Activated CD4-positive, alpha-beta memory T cell treated with anti-CD3 and anti-CD28 coated beads for 36 hours (primary cell): ENCODE measurements at regions not wholly inside any gene's neighbourhood (a gene's known extent, or its start where the extent isn't known, plus 50 kb on each side); places are given as distances from the start of the nearest gene placed in this dataset.

Source experiments
- CTCF ChIA-PET: fragments of 350-600 bp; sonication (Branson Sonifier 250); formaldehyde crosslinking; loops from one replicate; lab custom pipeline; 2021; ENCODE audit warnings: antibody characterized with exemption, inconsistent platforms; lab: Charles Lee
- POLR2A ChIA-PET: fragments of 350-600 bp; sonication (Branson Sonifier 250); formaldehyde crosslinking; loops from one replicate; lab custom pipeline; 2021; ENCODE audit warnings: antibody characterized with exemption; lab: Charles Lee
- DNase-seq: peaks from one replicate; pipeline ENCODE4 v3.0.0-alpha.2; 2020
- H3K27ac Mint-ChIP-seq: one replicate; pipeline ENCODE4 v1.8.0; 2021; ENCODE audit warnings: mixed read lengths
- H3K27me3 Mint-ChIP-seq: one replicate; pipeline ENCODE4 v1.8.0; 2021; ENCODE audit warnings: mixed read lengths
- H3K36me3 Mint-ChIP-seq: one replicate; pipeline ENCODE4 v1.8.0; 2021; ENCODE audit warnings: mixed read lengths
- H3K4me1 Mint-ChIP-seq: one replicate; pipeline ENCODE4 v1.8.0; 2021; ENCODE audit warnings: low read depth, mixed read lengths
- H3K4me3 Mint-ChIP-seq: one replicate; pipeline ENCODE4 v1.8.0; 2021; ENCODE audit warnings: mild to moderate bottlenecking, mixed read lengths
- H3K9me3 Mint-ChIP-seq: one replicate; pipeline ENCODE4 v1.8.0; 2021; ENCODE audit warnings: mixed read lengths
- intact Hi-C: fragments of 100-400 bp; cut with micrococcal nuclease; formaldehyde crosslinking; loops from one replicate; pipeline ENCODE4 v1.15.1; 2023

- Mint-ChIP-seq H3K36me3 (no peaks in the 10 kb centered on the region), H3K4me1 (no peaks in the 10 kb centered on the region), H3K4me3 (no peak overlapping the region), H3K27me3 (no peaks in the 10 kb centered on the region), H3K27ac (no peak overlapping the region), H3K9me3 (peaks cover 6% of the 10 kb centered on the region)
- no peak for DNase-seq
- ChIA-PET CTCF (no interaction called here), POLR2A (no interaction called here)
- intact Hi-C loops: no loop called here
Measured at GRCh38 chr13:57352114-57352513, 185.1 kb downstream of the PRR20E start.

DNA sequence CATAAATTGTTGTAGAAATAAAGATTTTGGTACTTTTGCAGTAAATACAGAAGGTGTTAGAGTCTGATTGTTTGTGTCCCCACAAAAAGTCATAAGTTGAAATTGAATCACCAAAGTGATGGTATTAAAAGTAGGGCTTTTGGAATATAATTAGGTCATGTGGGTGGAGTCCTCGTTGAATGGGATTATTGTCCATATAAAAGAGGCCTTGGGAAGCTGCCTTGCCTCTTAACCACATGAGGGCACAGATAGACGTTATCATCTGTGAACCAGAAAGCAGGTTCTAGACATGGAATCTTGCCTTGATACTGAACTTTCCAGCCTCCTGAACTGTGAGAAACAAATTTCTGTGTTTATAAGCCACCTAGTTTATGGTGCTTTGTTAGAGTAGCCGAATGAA lies 186.8 kb downstream of the PRR20E start:
- intact Hi-C loops: no loop called here
- no peak for DNase-seq
- CTCF ChIA-PET: no interaction called here
- no peaks in the 10 kb centered on the region for H3K4me1 Mint-ChIP-seq
- no peaks in the 10 kb centered on the region for H3K36me3 Mint-ChIP-seq
- no peaks in the 10 kb centered on the region for H3K27me3 Mint-ChIP-seq
- H3K4me3 Mint-ChIP-seq: no peak overlapping the region
- no peak overlapping the region for H3K27ac Mint-ChIP-seq
- POLR2A ChIA-PET: no interaction called here
- peaks cover 3% of the 10 kb centered on the region for H3K9me3 Mint-ChIP-seq

GRCh38 chr13:57375876-57376275 lies 208.9 kb downstream of the PRR20E start:
- CTCF ChIA-PET: no interaction called here
- DNase-seq: no peak
- no peaks in the 10 kb centered on the region for H3K4me1 Mint-ChIP-seq
- intact Hi-C loops: no loop called here
- no peaks in the 10 kb centered on the region for H3K36me3 Mint-ChIP-seq
- POLR2A ChIA-PET: no interaction called here
- H3K27me3 Mint-ChIP-seq: no peaks in the 10 kb centered on the region
- H3K9me3 Mint-ChIP-seq: peaks cover 3% of the 10 kb centered on the region
- H3K4me3 Mint-ChIP-seq: no peak overlapping the region
- no peak overlapping the region for H3K27ac Mint-ChIP-seq

GRCh38 chr13:57408312-57408711 lies 223.2 kb upstream of the PCDH17 start:
- Mint-ChIP-seq H3K4me3 (no peak overlapping the region), H3K9me3 (peaks cover 11% of the 10 kb centered on the region), H3K27ac (no peak overlapping the region), H3K27me3 (no peaks in the 10 kb centered on the region), H3K4me1 (no peaks in the 10 kb centered on the region), H3K36me3 (no peaks in the 10 kb centered on the region)
- intact Hi-C loops: no loop called here
- ChIA-PET POLR2A (no interaction called here), CTCF (interaction anchor here (0.7 kb wide), 1 partner anchor 216 kb away, joined by 3 read pairs; no protein-coding TSS in a partner anchor)
- DNase-seq: no peak

DNA sequence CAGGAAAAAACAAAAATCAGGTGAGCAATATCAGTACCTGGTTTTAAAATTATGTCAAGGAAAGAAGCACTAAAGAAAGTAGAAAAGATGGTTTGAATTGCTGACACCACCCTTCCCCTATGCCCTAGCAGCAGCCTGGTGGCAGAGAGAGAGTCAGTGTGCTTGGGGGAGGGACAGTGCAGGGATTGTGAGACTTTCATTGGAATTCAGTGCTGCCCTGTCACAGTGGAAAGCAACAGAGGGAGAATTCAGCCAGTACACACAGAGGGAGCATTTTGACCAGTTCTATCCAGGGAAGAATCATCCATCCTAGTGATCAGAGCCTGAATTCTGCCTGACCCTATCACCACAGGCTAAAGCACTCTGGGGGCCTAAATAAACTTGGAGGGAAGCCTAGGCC lies 222.4 kb upstream of the PCDH17 start:
- intact Hi-C loops: no loop called here
- POLR2A ChIA-PET: no interaction called here
- DNase-seq: no peak
- Mint-ChIP-seq H3K27ac (no peak overlapping the region), H3K4me3 (no peak overlapping the region), H3K4me1 (no peaks in the 10 kb centered on the region), H3K9me3 (peaks cover 11% of the 10 kb centered on the region), H3K27me3 (no peaks in the 10 kb centered on the region), H3K36me3 (no peaks in the 10 kb centered on the region)
- CTCF ChIA-PET: no interaction called here

GRCh38 chr13:57409656-57410055 lies 221.9 kb upstream of the PCDH17 start:
- Mint-ChIP-seq H3K36me3 (no peaks in the 10 kb centered on the region), H3K4me1 (no peaks in the 10 kb centered on the region), H3K9me3 (peaks cover 11% of the 10 kb centered on the region), H3K27ac (no peak overlapping the region), H3K27me3 (no peaks in the 10 kb centered on the region), H3K4me3 (no peak overlapping the region)
- intact Hi-C loops: no loop called here
- POLR2A ChIA-PET: no interaction called here
- CTCF ChIA-PET: no interaction called here
- no peak for DNase-seq

DNA sequence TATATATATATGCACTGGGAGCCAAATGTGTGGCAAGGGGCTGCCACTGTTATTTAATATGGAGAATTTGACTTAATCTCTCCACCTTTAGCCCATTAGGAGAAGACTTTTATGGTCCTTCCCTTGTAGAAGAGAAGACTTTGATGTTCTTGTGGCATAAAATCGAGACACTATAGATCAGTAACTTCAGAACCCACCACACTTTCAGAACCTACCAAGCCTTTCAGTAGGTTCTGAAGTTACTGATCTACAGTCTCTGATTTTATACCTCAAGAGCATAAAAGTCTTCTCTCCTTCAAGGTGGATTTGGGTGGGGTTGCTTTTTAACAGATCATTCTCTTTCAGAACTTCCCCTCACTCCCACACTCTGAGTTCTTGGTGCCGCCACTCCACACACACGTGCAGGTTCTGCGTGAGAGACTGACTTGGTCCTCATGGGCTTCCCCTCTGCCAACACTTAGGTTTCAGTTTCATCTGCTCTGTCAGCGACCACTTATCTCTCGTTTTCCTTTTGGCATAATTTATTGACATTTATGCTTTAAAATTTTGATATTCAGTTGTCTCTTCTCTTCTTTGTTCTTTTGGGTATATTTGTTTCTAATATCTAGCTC lies 213.4 kb upstream of the PCDH17 start:
- ChIA-PET CTCF (no interaction called here), POLR2A (no interaction called here)
- Mint-ChIP-seq H3K9me3 (peaks cover 4% of the 10 kb centered on the region), H3K36me3 (no peaks in the 10 kb centered on the region), H3K27ac (no peak overlapping the region), H3K4me3 (no peak overlapping the region), H3K4me1 (no peaks in the 10 kb centered on the region), H3K27me3 (no peaks in the 10 kb centered on the region)
- intact Hi-C loops: no loop called here
- no peak for DNase-seq

DNA sequence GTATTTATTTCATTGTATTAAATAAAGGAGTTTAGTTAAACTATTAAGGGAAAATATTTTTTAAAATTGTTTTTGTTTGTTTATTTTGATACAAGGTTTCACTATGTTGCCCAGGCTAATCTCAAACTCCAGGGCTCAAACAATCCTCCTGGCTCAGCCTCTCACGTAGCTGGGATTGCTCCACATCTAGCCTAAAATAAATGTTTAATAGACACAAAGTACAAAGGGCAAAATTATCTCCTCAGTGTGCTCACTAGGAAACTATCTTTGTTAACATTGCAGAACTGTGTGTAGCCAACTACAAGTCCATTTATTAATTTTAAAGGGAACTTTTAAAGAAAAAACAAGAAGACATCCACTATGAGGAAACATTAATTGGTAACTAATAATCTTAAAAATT lies 207.2 kb upstream of the PCDH17 start:
- no peaks in the 10 kb centered on the region for H3K36me3 Mint-ChIP-seq
- POLR2A ChIA-PET: no interaction called here
- peaks cover 27% of the 10 kb centered on the region for H3K9me3 Mint-ChIP-seq
- intact Hi-C loops: no loop called here
- H3K4me3 Mint-ChIP-seq: no peak overlapping the region
- H3K27me3 Mint-ChIP-seq: no peaks in the 10 kb centered on the region
- H3K4me1 Mint-ChIP-seq: no peaks in the 10 kb centered on the region
- CTCF ChIA-PET: no interaction called here
- H3K27ac Mint-ChIP-seq: no peak overlapping the region
- no peak for DNase-seq

GRCh38 chr13:57425531-57425930 lies 206.0 kb upstream of the PCDH17 start:
- H3K4me3 Mint-ChIP-seq: no peak overlapping the region
- no peaks in the 10 kb centered on the region for H3K4me1 Mint-ChIP-seq
- intact Hi-C loops: no loop called here
- no peak overlapping the region for H3K27ac Mint-ChIP-seq
- DNase-seq: no peak
- no peaks in the 10 kb centered on the region for H3K27me3 Mint-ChIP-seq
- H3K9me3 Mint-ChIP-seq: peaks cover 29% of the 10 kb centered on the region
- no peaks in the 10 kb centered on the region for H3K36me3 Mint-ChIP-seq
- ChIA-PET CTCF (no interaction called here), POLR2A (no interaction called here)

- ChIA-PET CTCF (no interaction called here), POLR2A (no interaction called here)
- H3K4me3 Mint-ChIP-seq: no peak overlapping the region
- no peaks in the 10 kb centered on the region for H3K27me3 Mint-ChIP-seq
- no peaks in the 10 kb centered on the region for H3K4me1 Mint-ChIP-seq
- intact Hi-C loops: no loop called here
- no peak for DNase-seq
- H3K36me3 Mint-ChIP-seq: no peaks in the 10 kb centered on the region
- H3K9me3 Mint-ChIP-seq: peaks cover 29% of the 10 kb centered on the region
- no peak overlapping the region for H3K27ac Mint-ChIP-seq
Measured at GRCh38 chr13:57437587-57437986, 194.0 kb upstream of the PCDH17 start.

DNA sequence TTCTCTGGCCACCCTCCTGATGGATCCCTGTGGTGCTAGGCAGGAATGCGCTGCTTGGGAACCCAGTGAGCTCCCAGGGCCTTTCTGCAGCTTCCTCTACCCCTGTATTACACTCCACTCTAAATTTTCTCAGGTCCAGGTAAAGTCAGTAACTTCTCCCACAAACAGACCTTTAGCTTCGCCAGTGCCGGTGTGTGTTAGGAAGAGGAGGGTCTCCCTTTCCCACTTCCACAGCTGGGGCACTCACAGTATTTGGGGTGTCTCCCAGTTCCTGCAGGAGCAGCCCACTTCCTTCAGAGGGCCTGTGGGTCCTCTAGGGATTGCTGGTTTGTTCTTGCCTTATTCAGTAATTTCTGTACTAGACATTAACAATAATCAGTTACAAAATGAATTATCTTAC lies 193.5 kb upstream of the PCDH17 start:
- ChIA-PET POLR2A (no interaction called here), CTCF (no interaction called here)

GRCh38 chr13:57443494-57443893 lies 188.1 kb upstream of the PCDH17 start:
- no peak for DNase-seq
- intact Hi-C loops: no loop called here
- no peaks in the 10 kb centered on the region for H3K9me3 Mint-ChIP-seq
- no peaks in the 10 kb centered on the region for H3K4me1 Mint-ChIP-seq
- H3K4me3 Mint-ChIP-seq: no peak overlapping the region
- ChIA-PET CTCF (no interaction called here), POLR2A (no interaction called here)
- H3K36me3 Mint-ChIP-seq: no peaks in the 10 kb centered on the region
- H3K27me3 Mint-ChIP-seq: no peaks in the 10 kb centered on the region
- H3K27ac Mint-ChIP-seq: no peak overlapping the region

More for the DNA sequence above, 193.5 kb upstream of the PCDH17 start:
- H3K27ac Mint-ChIP-seq: no peak overlapping the region
- H3K9me3 Mint-ChIP-seq: peaks cover 25% of the 10 kb centered on the region
- DNase-seq: no peak
- no peak overlapping the region for H3K4me3 Mint-ChIP-seq
- intact Hi-C loops: no loop called here
- no peaks in the 10 kb centered on the region for H3K27me3 Mint-ChIP-seq
- H3K36me3 Mint-ChIP-seq: no peaks in the 10 kb centered on the region
- no peaks in the 10 kb centered on the region for H3K4me1 Mint-ChIP-seq

DNA sequence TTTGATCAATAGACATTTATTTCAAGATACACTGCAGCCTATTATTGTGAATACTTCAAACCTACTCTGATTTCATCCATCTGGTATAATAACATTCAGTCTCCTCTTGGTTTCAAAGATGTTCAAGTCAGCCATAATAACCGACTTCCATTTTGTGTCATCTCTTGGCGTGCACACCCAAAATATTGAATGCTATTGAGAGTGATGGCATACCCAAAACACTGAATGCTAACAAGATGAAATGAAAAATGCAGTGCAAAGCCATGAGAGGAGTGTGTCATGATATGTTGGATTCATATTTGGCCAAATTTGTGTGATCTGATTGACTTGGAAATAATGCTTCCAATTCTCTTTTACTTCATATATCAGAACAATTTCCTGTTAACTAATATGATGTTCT lies 181.2 kb upstream of the PCDH17 start:
- Mint-ChIP-seq H3K4me3 (no peak overlapping the region), H3K27me3 (no peaks in the 10 kb centered on the region), H3K9me3 (no peaks in the 10 kb centered on the region), H3K27ac (no peak overlapping the region), H3K4me1 (no peaks in the 10 kb centered on the region), H3K36me3 (no peaks in the 10 kb centered on the region)
- no peak for DNase-seq
- POLR2A ChIA-PET: no interaction called here
- intact Hi-C loops: no loop called here
- CTCF ChIA-PET: no interaction called here
